Skeletal muscle cell (primary cell): ENCODE measurements at regions not wholly inside any gene's neighbourhood (a gene's known extent, or its start where the extent isn't known, plus 50 kb on each side); places are given as distances from the start of the nearest gene placed in this dataset.

Experiments used
- DNase-seq: peaks from one replicate; pipeline ENCODE4 v3.0.0-alpha.2; 2010; ENCODE audit warnings: low read depth
- H3K4me3 ChIP-seq: 2 replicates; pipeline ENCODE4 v1.5.1; 2011; ENCODE audit warnings: low read depth, mild to moderate bottlenecking, control low read depth, low read length, moderate library complexity

DNA sequence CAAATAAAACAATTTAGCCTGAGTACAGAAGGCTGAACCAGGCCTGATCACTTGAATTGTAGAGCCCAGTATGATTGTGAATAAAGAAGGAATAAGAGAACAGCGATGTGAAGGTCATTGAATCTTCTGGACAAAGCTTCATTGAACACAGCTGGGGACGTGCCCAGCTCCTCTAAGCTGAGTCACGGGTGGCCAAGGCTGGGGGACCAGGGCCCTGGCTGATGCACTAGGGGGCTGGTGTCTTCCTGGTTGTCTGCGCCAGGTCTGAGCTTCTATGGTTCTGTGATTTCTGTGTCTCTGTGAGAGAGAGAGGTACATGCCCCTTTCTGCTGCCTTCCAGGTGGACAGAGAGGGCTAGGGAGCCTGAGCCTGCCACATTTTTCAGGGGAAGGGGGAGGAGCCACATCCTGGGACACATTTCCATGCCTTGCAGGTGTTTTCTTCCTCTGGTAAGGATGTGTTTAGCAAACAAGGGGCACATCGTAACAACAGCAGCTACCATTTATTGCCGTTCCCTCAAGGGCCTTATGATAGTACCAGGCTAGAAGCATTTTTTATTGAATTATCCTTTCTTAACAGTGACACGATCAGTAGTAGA, 135.7 kb downstream of the C11orf91 start:
- DNase-seq: no peak
- no peak overlapping the region for H3K4me3 ChIP-seq

DNA sequence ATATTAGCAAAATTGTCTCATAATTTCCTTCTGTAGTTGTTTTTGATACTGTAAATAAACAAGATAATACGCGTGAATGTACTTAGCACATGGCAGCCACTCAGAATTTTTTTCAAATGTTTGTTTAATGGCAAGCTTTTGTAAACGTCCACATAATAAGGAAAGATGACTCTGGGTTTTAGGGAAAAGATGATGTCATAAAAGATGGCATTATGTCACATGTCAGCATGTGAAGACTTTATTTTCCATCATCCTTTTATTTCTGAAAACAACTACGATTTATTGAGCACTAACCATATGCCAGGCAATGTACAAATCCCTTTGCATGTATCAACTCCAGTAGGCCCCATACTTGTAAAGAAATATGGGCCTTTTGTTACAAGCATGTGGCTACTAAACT, 139.9 kb downstream of the C11orf91 start:
- H3K4me3 ChIP-seq: no peak overlapping the region
- DNase-seq: no peak

DNA sequence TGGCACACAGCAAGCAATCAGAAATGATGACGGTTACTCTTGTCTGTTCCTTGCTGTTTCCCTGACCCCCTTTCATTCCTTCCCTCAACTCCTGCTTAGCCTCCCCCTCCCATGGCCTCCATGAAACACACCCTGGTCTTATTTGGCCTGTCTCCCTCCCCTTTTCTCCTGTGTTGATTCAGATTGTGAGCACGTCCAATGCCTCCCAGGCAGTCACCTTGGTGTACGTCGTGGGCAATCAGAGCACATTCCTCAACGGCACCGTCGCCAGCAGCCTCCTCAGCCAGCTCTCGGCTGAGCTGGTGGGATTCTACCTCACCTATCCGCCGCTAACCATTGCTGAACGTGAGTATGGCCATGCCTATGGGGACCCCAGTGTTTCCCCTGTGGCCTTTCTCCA, 141.1 kb downstream of the C11orf91 start:
- DNase-seq: no peak

DNA sequence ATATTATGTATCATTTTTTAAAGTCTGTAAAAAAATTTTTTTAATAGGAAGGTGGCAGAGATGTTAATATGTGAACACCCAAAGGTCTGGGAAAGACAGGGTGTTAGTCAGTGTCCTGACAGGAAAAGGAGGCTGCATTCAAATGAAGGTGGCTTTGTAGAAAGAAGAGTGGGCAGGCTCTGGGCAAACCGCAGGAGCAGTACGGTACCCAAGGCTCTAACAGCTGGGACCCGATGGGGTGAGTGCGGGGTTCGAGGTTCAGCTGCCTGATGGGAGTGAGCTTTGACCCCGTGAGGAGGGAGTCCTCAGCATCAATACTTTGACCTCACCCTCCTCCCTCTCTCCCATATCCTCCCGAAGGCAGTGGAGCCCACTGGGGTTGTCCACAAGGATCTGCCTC, 142.5 kb downstream of the C11orf91 start:
- no peak overlapping the region for H3K4me3 ChIP-seq
- no peak for DNase-seq

More for the DNA sequence above, 141.1 kb downstream of the C11orf91 start:
- H3K4me3 ChIP-seq: no peak overlapping the region

DNA sequence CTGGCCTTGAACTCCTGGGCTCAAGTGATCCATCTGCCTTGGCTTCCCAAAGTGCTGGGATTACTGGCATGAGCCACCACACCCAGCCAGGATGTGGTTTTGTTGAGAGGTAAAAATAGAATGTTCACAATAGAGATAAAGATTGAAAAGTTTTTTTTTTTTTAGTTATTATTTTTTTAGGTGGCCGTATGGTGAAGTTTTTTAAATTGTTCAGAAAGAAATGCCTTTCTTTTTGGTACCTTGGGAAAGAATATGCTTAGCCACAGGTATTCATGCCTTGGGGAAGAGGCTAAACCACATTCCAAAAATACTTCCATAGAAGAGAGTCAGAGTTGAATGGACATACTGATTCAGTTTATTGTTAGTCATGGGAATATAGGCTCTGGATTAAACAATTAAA, 143.4 kb downstream of the C11orf91 start:
- DNase-seq: no peak
- no peak overlapping the region for H3K4me3 ChIP-seq

DNA sequence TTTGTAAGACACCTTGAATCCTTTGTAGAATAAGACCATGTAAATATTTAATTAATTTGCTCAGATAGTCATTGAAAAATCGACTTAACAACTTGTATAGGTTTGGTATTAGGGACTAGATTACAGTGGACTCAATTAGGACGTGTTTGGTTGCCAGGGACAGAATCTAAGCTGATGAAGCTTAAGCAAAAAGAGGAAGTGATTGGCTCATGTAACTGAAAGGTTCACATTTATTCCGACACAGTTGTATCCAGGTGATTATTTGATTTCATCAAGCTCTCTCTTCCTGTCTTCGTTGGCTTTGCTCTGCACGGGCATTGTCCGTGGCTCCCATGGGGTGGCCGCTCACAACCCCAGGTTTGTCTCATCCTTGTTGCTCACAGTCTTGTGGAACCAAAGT, 146.4 kb downstream of the C11orf91 start:
- H3K4me3 ChIP-seq: no peak overlapping the region
- no peak for DNase-seq

DNA sequence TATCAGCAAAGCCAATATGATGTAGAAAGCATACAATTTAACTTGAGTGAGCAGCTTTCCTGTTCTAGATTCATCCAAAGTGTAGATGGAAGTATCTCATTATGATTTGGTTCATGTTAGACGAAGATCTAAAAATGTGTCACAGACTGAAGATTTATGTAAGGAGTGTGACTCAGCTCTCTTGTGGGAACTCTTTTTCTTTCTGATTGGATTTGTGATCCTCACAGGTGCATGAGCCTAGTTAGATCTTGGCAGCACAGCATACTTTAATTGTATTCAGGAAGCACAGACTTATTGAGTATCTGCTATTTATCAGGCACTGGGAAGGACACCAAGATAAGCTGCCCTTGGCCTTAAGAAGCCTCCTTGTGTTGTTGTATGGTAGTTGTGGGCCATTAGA, 147.1 kb downstream of the C11orf91 start:
- no peak overlapping the region for H3K4me3 ChIP-seq
- no peak for DNase-seq

DNA sequence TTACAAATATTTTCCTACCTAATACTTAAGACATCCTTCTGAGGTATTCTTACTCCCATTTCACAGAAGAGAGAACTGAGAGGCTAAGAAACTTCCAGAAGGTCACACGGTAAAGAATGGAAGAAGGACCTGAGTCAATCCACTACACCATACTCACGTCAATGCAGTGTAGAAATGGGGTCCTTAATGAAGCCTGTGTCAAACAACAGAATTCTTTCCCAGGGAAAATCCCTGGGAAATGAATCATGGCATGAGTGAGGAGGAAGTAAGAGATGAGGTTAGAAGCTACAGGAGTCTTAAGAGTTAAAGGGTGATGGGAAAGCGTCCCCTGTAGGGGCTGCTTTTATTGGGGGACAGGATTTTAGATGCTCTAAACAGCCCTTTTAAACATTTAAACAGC, 147.9 kb downstream of the C11orf91 start:
- H3K4me3 ChIP-seq: no peak overlapping the region
- DNase-seq: no peak

DNA sequence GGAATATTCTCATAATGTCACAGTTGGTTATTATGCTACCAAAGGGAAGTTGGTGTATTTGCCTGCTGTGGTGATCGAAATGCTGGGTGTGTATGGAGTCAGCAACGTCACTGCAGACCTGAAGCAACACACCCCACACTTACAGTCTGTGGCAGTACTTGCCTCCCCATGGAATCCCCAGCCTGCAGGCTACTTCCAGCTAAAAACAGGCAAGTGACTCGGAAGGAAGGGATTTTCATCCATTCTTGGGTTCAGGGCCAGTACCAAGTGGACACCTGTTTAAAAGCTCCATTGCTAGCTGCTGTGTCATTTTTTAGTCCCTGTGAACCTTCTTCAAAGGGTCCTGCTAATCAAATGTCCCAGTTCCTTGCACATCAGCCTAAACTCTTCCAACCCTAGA, 149.6 kb downstream of the C11orf91 start:
- DNase-seq: no peak
- H3K4me3 ChIP-seq: no peak overlapping the region

DNA sequence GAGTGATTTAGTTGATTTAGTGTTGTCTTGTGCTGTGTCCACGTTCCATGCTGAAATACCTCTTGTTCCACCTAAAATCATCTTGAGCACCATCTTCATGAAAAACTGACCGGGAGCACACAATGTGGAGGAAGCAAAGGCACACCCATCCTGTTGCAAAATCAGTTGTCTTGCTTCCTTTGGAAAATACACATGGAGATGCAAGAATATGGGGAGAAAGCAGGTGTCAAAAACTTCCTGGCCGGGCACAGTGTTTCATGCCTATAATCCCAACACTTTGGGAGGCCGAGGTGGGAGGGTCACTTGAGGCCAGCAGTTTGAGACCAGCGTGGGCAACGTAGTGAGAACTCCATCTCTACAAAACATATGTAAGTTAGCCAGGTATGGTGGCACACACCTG, 151.1 kb downstream of the C11orf91 start:
- no peak for DNase-seq
- no peak overlapping the region for H3K4me3 ChIP-seq

DNA sequence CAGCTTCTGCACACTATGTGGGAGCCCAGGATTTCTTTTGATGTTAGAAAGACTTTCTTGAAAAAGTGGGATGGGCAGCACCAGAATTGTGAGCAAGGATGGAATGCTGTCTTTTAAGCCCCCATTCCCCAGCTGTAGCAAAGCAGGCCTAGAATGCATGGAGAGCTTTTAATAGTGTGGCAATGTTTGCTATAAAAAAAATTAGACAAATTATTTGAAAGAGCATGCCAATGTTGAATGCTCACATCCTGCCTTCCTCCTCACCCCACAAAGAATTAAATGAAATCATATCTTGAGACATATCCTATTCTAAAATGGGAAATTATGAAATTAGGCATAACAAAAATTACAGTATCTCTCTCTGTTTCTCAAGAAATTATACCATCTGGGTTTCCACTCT, 154.7 kb downstream of the C11orf91 start:
- no peak for DNase-seq
- H3K4me3 ChIP-seq: no peak overlapping the region

DNA sequence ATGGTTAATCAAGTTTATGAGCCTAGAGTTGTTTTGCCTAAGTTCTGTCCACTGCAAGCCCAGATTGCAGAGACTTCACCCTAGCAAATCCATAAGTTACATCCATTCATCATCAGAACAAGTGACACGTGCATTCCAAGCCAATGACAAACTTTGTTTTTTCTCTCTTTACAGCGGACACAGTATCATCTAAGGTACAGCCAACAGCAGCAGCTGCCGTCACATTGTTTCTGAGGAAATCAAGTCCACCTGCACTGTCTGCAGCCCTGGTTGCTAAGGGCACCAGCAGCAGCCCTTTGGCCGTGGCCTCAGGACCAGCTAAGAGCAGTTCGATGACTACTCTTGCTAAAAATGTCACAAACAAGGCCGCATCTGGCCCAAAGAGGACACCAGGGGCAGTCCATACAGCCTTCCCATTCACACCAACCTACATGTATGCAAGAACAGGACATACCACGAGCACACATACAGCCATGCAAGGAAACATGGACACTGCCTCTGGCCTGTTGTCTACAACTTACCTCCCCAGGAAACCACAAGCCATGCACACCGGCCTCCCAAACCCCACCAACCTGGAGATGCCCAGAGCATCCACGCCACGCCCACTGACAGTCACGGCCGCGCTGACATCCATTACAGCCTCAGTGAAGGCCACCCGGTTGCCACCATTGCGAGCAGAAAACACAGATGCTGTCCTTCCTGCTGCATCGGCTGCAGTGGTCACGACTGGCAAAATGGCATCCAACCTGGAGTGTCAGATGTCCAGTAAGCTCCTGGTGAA, 155.8 kb downstream of the C11orf91 start:
- DNase-seq: no peak
- no peak overlapping the region for H3K4me3 ChIP-seq

DNA sequence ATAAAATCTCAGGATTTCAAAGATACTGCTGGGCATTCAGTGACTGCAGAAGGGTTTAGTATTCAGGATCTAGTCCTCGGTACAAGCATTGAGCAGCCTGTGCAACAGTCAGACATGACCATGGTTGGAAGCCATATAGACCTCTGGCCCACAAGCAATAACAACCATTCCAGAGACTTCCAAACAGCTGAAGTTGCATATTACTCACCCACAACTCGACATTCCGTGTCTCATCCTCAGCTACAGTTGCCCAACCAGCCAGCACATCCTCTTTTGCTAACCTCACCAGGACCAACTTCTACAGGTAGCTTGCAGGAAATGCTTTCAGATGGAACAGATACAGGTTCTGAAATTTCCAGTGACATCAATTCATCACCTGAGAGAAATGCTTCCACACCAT, 156.8 kb downstream of the C11orf91 start:
- no peak for DNase-seq
- H3K4me3 ChIP-seq: no peak overlapping the region

DNA sequence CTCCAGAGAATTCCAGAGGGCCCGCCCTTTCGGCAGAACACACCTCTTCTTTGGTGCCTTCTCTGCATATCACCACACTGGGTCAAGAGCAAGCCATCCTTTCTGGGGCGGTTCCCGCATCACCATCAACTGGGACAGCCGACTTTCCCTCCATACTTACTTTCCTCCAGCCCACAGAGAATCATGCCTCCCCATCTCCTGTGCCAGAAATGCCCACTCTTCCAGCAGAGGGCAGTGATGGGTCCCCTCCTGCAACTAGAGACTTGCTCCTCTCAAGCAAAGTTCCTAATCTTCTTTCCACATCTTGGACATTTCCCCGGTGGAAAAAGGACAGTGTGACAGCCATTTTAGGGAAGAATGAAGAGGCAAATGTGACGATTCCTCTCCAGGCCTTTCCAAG, 157.7 kb downstream of the C11orf91 start:
- no peak overlapping the region for H3K4me3 ChIP-seq
- no peak for DNase-seq

DNA sequence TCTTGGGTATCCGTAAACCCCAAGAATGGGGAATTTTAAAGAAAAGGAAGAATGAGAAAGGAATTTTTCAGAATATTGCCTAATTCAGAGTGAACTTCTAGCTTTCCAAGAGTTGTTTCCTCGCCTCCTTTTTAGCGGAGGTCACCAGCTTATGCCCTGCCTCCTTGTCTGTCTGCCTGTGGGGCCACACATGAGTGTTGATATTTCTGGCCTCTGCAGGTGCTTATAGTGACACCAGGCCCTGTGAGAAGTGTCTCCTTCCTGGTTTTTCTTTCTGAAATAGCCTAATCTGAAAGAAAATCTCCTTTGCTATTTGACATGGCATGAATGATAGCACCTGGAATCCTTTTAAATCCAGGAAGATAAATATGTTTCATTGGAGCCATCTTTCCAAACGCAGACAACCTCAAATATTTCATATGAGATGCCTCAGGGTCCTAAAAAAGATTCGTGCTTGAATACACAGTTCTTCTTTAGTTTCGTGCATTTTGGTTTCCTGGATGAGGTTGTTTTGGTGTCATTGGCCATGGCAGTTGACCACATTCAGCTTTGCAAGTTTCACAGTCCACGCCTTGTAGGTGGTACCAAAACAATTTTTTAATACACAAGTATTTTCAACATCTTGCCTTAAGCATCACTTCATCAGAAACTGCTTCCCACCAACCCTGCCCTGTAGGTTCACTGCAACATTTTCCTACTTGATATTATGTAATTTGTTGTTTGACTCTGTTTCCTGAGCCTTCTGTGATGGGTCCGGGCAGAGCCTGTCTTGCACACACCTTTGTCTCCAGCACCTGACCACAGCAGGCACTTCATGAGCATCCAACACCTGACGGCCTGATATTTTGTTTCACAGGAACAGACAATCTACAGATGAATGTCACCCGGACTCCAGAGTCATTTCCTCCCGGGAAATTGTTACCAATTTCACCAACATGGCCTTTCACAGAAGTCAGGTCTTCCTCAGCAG, 159.4 kb downstream of the C11orf91 start:
- no peak overlapping the region for H3K4me3 ChIP-seq
- no peak for DNase-seq

DNA sequence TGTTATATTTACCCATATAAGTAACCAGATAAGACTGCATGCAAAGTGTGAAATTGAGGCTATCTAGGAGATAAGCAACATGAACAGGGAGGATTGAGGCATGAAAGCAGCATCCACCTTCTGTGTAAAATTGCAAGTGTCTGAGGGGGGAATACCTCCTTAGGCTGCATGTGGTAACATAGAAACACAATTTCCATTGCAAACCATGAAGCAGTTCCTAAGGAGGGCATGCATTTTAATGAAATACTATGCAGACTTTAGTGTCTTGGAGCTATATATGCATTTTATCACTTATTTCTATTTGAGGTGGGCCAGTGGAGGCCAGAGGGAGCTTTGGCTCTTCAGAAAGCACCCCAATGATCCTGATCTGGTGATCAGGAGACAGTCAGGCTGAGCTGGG, 160.2 kb downstream of the C11orf91 start:
- no peak for DNase-seq

DNA sequence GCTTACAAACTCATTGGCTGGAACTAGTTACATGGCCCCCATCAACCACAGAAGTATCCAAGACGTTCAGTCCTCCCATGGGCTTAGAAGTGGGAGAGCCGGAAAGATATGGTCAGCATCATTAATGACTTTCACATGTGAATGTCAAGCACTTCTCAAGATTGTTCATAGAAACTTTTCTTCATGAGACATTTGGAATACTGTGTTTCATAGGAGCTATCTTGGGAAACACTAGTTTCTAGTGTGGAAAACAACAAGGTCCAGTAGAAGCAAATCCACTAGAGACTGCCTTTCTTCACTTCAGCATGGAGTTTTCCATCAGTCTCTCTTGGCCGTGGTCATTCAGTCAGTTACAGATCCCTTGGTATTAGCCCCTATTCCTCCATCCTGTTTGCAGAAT, 160.9 kb downstream of the C11orf91 start:
- H3K4me3 ChIP-seq: no peak overlapping the region

More for the DNA sequence above, 160.2 kb downstream of the C11orf91 start:
- no peak overlapping the region for H3K4me3 ChIP-seq

DNA sequence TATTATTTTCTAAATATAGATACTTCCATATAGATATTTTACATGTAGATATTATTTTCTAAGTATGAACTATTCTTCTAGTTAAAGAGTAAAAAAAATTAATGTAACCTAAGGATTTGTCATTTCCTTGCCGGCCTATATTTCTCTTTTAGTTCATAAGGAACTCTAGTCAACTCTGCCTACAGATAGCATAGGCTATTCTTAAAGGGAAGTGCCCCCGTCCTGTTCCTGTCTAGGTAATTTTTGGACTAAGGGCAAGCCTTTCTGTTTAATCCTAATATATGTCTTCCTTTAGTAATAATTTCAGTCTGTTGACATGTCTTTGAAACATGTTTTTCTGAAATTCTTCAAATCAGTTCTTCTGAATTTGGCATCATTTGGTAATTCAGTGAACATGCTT, 161.9 kb downstream of the C11orf91 start:
- no peak overlapping the region for H3K4me3 ChIP-seq
- DNase-seq: no peak

More for the DNA sequence above, 160.9 kb downstream of the C11orf91 start:
- DNase-seq: no peak

DNA sequence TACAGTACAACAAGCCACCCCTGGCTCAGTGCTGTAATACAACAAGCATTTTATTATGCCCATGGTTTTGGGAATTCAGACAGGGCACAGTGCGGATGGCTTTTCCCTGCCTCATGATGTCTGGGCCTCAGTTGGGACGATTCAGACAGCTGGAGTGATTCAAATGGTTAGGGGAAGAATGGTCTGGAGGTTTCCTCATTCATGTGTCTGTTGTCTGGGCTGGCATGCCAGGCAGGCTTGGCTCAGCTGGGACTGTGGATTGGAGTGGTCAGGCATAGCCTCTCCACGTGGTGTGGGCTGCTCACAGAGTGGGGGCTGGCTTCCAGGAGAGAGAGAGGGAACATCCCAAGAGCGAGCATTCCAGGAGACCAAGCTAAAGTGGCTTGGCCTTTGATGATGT, 164.4 kb downstream of the C11orf91 start:
- no peak overlapping the region for H3K4me3 ChIP-seq
- DNase-seq: no peak

DNA sequence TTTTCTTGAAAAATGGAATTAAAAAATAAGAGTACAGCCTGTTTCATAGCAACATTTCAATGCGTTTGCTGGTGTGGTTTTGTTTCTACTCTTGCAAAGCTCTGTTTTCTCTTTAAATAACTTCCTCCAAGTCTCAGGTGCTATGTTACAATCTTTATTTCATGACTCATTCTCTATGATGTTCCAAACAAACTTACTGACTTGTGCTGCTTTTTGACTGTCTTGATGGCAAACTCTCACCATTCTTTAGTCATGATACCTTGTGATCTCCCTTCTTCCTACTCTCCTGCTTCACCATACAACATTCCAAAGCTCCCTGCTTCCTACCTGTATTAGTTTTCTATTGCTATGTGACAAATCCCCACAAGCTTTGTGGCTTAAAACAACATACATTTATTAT, 166.1 kb downstream of the C11orf91 start:
- H3K4me3 ChIP-seq: no peak overlapping the region
- DNase-seq: no peak
